Neural cell (in vitro differentiated cells): ENCODE measurements at regions not wholly inside any gene's neighbourhood (a gene's known extent, or its start where the extent isn't known, plus 50 kb on each side); places are given as distances from the start of the nearest gene placed in this dataset.

Experiments used
- H2AFZ ChIP-seq: fragments of 200-600, 300-800 bp; sonication (generic), shearing (Covaris generic); 2 replicates; pipeline ENCODE4 v1.6.0; 2014; ENCODE audit warnings: low read depth, mild to moderate bottlenecking, antibody characterized with exemption, low read length, moderate library complexity
- H3F3A ChIP-seq: fragments of 200-600 bp; shearing (Covaris generic); 2 replicates; pipeline ENCODE4 v1.6.1; 2016; ENCODE audit warnings: mild to moderate bottlenecking, moderate library complexity, mixed read lengths, antibody characterized with exemption, low read length; ENCODE audit not compliant: insufficient read depth, poor library complexity, severe bottlenecking
- H3K27ac ChIP-seq: fragments of 200-600, 300-800 bp; sonication (generic), shearing (Covaris generic); 2 replicates; pipeline ENCODE4 v1.5.1; 2014; ENCODE audit warnings: mild to moderate bottlenecking, low read length, moderate library complexity
- H3K27me3 ChIP-seq: fragments of 300-800, 200-600 bp; sonication (generic), shearing (Covaris generic); 2 replicates; pipeline ENCODE4 v1.6.0; 2014; ENCODE audit warnings: mild to moderate bottlenecking, low read depth, low read length, moderate library complexity; ENCODE audit not compliant: insufficient read depth
- H3K36me3 ChIP-seq: fragments of 300-800, 200-600 bp; sonication (generic), shearing (Covaris generic); 2 replicates; pipeline ENCODE4 v1.5.1; 2014; ENCODE audit warnings: mild to moderate bottlenecking, antibody characterized with exemption, low read length, moderate library complexity; ENCODE audit not compliant: insufficient read depth
- H3K4me2 ChIP-seq: fragments of 300-800, 200-600 bp; sonication (generic), shearing (Covaris generic); 2 replicates; pipeline ENCODE4 v1.6.0; 2014; ENCODE audit warnings: mild to moderate bottlenecking, low read length
- H3K4me3 ChIP-seq: fragments of 300-800, 200-600 bp; sonication (generic), shearing (Covaris generic); 2 replicates; pipeline ENCODE4 v1.5.1; 2014; ENCODE audit warnings: mild to moderate bottlenecking, low read length, moderate library complexity
- H3K79me2 ChIP-seq: fragments of 200-600 bp; shearing (Covaris generic); replicated peaks from 2 replicates; pipeline ENCODE4 v1.6.0; 2014; ENCODE audit warnings: mild to moderate bottlenecking, low read length, moderate library complexity; ENCODE audit not compliant: insufficient read depth
- H3K9ac ChIP-seq: fragments of 300-800, 200-600 bp; sonication (generic), shearing (Covaris generic); 2 replicates; pipeline ENCODE4 v1.6.1; 2016; ENCODE audit warnings: mild to moderate bottlenecking, low read length, mixed read lengths
- H3K9me2 ChIP-seq: fragments of 200-600 bp; shearing (Covaris generic); 2 replicates; pipeline ENCODE4 v1.6.1; 2016; ENCODE audit warnings: mild to moderate bottlenecking, low read length, mixed read lengths; ENCODE audit not compliant: insufficient read depth
- H3K9me3 ChIP-seq: fragments of 200-600, 300-800 bp; sonication (generic), shearing (Covaris generic); 2 replicates; pipeline ENCODE4 v1.6.1; 2016; ENCODE audit warnings: mild to moderate bottlenecking, mixed run types, low read length, moderate library complexity, mixed read lengths
- H4K20me1 ChIP-seq: fragments of 200-600 bp; shearing (Covaris generic); 2 replicates; pipeline ENCODE4 v1.6.1; 2016; ENCODE audit warnings: mild to moderate bottlenecking, mixed run types; ENCODE audit not compliant: insufficient read depth
- CTCF ChIP-seq: fragments of 450-650 bp; IDR thresholded peaks from 2 replicates; pipeline ENCODE4 v1.5.1; 2014; ENCODE audit warnings: antibody characterized with exemption, mild to moderate bottlenecking, moderate library complexity; ENCODE audit not compliant: poor library complexity, severe bottlenecking
- EP300 ChIP-seq: fragments of 450-650 bp; conservative IDR thresholded peaks from 2 replicates; pipeline ENCODE4 v1.6.1; 2014; ENCODE audit warnings: antibody characterized with exemption, mild to moderate bottlenecking, moderate library complexity; ENCODE audit not compliant: poor library complexity, severe bottlenecking
- EZH2 ChIP-seq: fragments of 200-600, 300-800 bp; shearing (Covaris generic), sonication (generic); IDR thresholded peaks from 2 replicates; pipeline ENCODE4 v1.6.1; 2014; ENCODE audit warnings: antibody characterized with exemption, low read length, borderline replicate concordance, mild to moderate bottlenecking; ENCODE audit not compliant: insufficient read depth, poor library complexity, severe bottlenecking
- MXI1 ChIP-seq: fragments of 450-650 bp; conservative IDR thresholded peaks from 2 replicates; pipeline ENCODE4 v1.6.1; 2014; ENCODE audit warnings: antibody characterized with exemption, mild to moderate bottlenecking; ENCODE audit not compliant: poor library complexity, severe bottlenecking
- POLR2AphosphoS5 ChIP-seq: IDR thresholded peaks from 2 replicates; pipeline ENCODE4 v1.6.1; 2012
- RAD21 ChIP-seq: fragments of 450-650 bp; conservative IDR thresholded peaks from 2 replicates; pipeline ENCODE4 v1.6.1; 2014; ENCODE audit warnings: antibody characterized with exemption, mild to moderate bottlenecking, moderate library complexity
- SMC3 ChIP-seq: fragments of 450-650 bp; conservative IDR thresholded peaks from 2 replicates; pipeline ENCODE4 v1.6.1; 2014; ENCODE audit warnings: antibody characterized with exemption, mild to moderate bottlenecking, moderate library complexity; ENCODE audit not compliant: poor library complexity
- TAF1 ChIP-seq: IDR thresholded peaks from 2 replicates; pipeline ENCODE4 v1.6.1; 2012; ENCODE audit warnings: low read depth
- TF ChIP-seq, protein P1 (sequence below): IDR thresholded peaks from 2 replicates; pipeline ENCODE4 v1.6.1; 2012; ENCODE audit warnings: borderline replicate concordance

GRCh38 chr13:105897575-105897974, 637.9 kb downstream of the EFNB2 start:
- no peaks in the 10 kb centered on the region for H3F3A ChIP-seq
- no peak overlapping the region for H2AFZ ChIP-seq
- no peaks in the 10 kb centered on the region for H4K20me1 ChIP-seq
- H3K9me2 ChIP-seq, result no peaks in the 10 kb centered on the region
- H3K4me2 ChIP-seq, result no peak overlapping the region
- no peaks in the 10 kb centered on the region for H3K79me2 ChIP-seq
- TF ChIP-seq TAF1 (no peak), EZH2 (no peak), MXI1 (no peak), SMC3 (no peak), RAD21 (no peak), POLR2AphosphoS5 (no peak), EP300 (no peak), CTCF (no peak)
- TF ChIP-seq, protein P1, sequence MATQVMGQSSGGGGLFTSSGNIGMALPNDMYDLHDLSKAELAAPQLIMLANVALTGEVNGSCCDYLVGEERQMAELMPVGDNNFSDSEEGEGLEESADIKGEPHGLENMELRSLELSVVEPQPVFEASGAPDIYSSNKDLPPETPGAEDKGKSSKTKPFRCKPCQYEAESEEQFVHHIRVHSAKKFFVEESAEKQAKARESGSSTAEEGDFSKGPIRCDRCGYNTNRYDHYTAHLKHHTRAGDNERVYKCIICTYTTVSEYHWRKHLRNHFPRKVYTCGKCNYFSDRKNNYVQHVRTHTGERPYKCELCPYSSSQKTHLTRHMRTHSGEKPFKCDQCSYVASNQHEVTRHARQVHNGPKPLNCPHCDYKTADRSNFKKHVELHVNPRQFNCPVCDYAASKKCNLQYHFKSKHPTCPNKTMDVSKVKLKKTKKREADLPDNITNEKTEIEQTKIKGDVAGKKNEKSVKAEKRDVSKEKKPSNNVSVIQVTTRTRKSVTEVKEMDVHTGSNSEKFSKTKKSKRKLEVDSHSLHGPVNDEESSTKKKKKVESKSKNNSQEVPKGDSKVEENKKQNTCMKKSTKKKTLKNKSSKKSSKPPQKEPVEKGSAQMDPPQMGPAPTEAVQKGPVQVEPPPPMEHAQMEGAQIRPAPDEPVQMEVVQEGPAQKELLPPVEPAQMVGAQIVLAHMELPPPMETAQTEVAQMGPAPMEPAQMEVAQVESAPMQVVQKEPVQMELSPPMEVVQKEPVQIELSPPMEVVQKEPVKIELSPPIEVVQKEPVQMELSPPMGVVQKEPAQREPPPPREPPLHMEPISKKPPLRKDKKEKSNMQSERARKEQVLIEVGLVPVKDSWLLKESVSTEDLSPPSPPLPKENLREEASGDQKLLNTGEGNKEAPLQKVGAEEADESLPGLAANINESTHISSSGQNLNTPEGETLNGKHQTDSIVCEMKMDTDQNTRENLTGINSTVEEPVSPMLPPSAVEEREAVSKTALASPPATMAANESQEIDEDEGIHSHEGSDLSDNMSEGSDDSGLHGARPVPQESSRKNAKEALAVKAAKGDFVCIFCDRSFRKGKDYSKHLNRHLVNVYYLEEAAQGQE, result no peak
- H3K36me3 ChIP-seq, result no peaks in the 10 kb centered on the region
- no peaks in the 10 kb centered on the region for H3K27me3 ChIP-seq
- no peak overlapping the region for H3K9ac ChIP-seq
- peaks cover 3% of the 10 kb centered on the region for H3K9me3 ChIP-seq
- no peak overlapping the region for H3K4me3 ChIP-seq
- no peak overlapping the region for H3K27ac ChIP-seq

DNA sequence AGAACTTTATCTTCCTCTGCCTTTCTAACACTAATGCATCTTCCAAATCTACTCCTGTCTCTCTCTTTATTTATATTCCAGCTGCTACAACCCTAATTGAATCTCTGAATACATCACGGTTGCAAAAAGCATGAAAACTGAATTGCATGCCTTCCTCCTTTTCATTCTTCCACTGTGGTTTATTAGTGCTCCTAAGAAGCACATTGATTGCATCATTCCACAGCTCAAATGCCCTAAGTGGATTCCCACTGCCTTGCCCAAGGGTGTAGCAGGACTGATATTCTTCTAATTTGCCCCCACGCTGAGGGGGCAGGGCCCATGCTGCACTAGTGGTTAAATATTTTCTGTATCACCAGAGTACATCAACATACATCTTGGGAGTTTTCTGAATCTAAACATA, 640.8 kb downstream of the EFNB2 start:
- Histone ChIP-seq H3K9ac (no peak overlapping the region), H3K27me3 (no peaks in the 10 kb centered on the region), H3K79me2 (no peaks in the 10 kb centered on the region), H3K36me3 (no peaks in the 10 kb centered on the region), H3K4me3 (no peak overlapping the region), H3K9me3 (peaks cover 3% of the 10 kb centered on the region), H3K4me2 (no peak overlapping the region), H3K9me2 (no peaks in the 10 kb centered on the region), H4K20me1 (no peaks in the 10 kb centered on the region), H2AFZ (no peak overlapping the region), H3K27ac (no peak overlapping the region), H3F3A (no peaks in the 10 kb centered on the region)
- TF ChIP-seq POLR2AphosphoS5 (peak; percentile 46), CTCF (no peak)
